Coronary artery (tissue), 2 donors: ENCODE measurements at regions not wholly inside any gene's neighbourhood (a gene's known extent, or its start where the extent isn't known, plus 50 kb on each side); places are given as distances from the start of the nearest gene placed in this dataset.

Experiments
- DNase-seq: peaks from one replicate; pipeline ENCODE4 v3.0.0-alpha.2; 2017; ENCODE audit warnings: low spot score
- H3K27ac ChIP-seq, 2 donors: fragments of 200-600 bp; sonication (generic); one replicate each; pipeline ENCODE4 v1.5.1; 2016 to 2019
- H3K4me3 ChIP-seq: fragments of 200-600 bp; sonication (generic); 2 replicates; pipeline ENCODE4 v1.5.1; 2016; ENCODE audit warnings: mild to moderate bottlenecking, moderate library complexity
- TF ChIP-seq, protein P1 (sequence below): fragments of 200-600 bp; sonication (generic); IDR thresholded peaks from one replicate; pipeline ENCODE4 v1.5.1; 2019; ENCODE audit warnings: antibody characterized with exemption

DNA sequence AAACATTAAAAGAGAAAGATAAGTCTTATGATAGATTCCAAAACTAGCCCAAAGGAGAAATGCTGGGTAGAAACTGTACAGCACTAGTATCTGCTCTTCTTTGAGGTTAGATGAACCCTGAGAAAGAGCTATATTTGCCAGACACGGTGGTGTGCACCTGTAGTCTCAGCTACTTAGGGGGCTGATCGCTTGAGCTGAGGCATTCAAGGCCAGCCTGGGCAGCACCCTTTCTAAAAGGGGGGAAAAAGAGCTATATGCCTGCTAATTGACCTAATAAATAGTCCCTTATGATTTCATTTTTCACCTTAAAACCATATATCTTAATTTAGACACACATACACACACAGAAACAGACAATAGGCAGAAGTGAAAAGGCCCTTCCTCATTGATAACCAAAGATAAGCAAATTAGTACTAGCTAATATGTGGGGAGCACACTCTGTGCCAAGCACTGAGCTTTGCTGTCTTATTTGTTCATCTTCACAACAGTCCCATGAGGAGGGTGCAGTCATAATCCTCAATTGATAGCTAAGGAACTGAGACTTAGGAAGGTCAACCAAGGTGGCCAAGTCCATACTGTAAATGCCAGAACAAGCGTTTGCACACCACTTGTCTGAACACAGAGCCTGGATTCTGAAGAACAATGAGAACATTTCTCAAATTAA lies 56.6 kb upstream of the NLK start:
- no peak overlapping the region for H3K27ac ChIP-seq
- DNase-seq, result no peak
- TF ChIP-seq, protein P1, sequence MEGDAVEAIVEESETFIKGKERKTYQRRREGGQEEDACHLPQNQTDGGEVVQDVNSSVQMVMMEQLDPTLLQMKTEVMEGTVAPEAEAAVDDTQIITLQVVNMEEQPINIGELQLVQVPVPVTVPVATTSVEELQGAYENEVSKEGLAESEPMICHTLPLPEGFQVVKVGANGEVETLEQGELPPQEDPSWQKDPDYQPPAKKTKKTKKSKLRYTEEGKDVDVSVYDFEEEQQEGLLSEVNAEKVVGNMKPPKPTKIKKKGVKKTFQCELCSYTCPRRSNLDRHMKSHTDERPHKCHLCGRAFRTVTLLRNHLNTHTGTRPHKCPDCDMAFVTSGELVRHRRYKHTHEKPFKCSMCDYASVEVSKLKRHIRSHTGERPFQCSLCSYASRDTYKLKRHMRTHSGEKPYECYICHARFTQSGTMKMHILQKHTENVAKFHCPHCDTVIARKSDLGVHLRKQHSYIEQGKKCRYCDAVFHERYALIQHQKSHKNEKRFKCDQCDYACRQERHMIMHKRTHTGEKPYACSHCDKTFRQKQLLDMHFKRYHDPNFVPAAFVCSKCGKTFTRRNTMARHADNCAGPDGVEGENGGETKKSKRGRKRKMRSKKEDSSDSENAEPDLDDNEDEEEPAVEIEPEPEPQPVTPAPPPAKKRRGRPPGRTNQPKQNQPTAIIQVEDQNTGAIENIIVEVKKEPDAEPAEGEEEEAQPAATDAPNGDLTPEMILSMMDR, result no peak
- no peak overlapping the region for H3K4me3 ChIP-seq

GRCh38 chr17:27986805-27987684 lies 55.4 kb upstream of the NLK start:
- DNase-seq, result no peak
- no peak overlapping the region for H3K27ac ChIP-seq
- H3K4me3 ChIP-seq, result no peak overlapping the region
- TF ChIP-seq, protein P1, result no peak

GRCh38 chr17:27989046-27989445 lies 53.4 kb upstream of the NLK start:
- no peak for DNase-seq
- Histone ChIP-seq H3K4me3 (no peak overlapping the region), H3K27ac (no peak overlapping the region)
- TF ChIP-seq, protein P1, result no peak

GRCh38 chr17:27990100-27990499 lies 52.4 kb upstream of the NLK start:
- no peak overlapping the region for H3K4me3 ChIP-seq
- TF ChIP-seq, protein P1, result no peak
- DNase-seq, result no peak
- no peak overlapping the region for H3K27ac ChIP-seq

GRCh38 chr17:27990979-27991378 lies 51.5 kb upstream of the NLK start:
- H3K27ac ChIP-seq, result no peak overlapping the region
- DNase-seq, result no peak
- no peak overlapping the region for H3K4me3 ChIP-seq
- TF ChIP-seq, protein P1, result no peak

GRCh38 chr17:27991462-27991993 lies 50.9 kb upstream of the NLK start:
- no peak for DNase-seq
- H3K4me3 ChIP-seq, result no peak overlapping the region

More at GRCh38 chr17:27991462-27991993, 50.9 kb upstream of the NLK start:
- TF ChIP-seq, protein P1, result no peak
- no peak overlapping the region for H3K27ac ChIP-seq
